Keratinocyte (primary cell): ENCODE measurements at regions not wholly inside any gene's neighbourhood (a gene's known extent, or its start where the extent isn't known, plus 50 kb on each side); places are given as distances from the start of the nearest gene placed in this dataset.

Experiments used
- DNase-seq: peaks from one replicate; pipeline ENCODE4 v3.0.0-alpha.2; 2011; ENCODE audit warnings: low read depth, missing footprints, low spot score
- FAIRE-seq: peaks from 2 replicates; lab custom pipeline; 2011; peaks lifted over from hg19 to GRCh38; lab: Jason Lieb, UNC
- H2AFZ ChIP-seq: 2 replicates; pipeline ENCODE4 v1.6.0; 2012; ENCODE audit warnings: low read length, control low read depth, inconsistent platforms; ENCODE audit not compliant: control insufficient read depth
- H3K27ac ChIP-seq: 2 replicates; pipeline ENCODE4 v1.5.1; 2011; ENCODE audit warnings: low read length; ENCODE audit not compliant: control insufficient read depth, insufficient read depth
- H3K27me3 ChIP-seq: 3 replicates; pipeline ENCODE4 v1.6.0; 2011; ENCODE audit warnings: low read length; ENCODE audit not compliant: control insufficient read depth, insufficient read depth; ENCODE audit errors: extremely low read depth
- H3K36me3 ChIP-seq, 2 experiments: 2 replicates in 1 of 2; 3 replicates in 1 of 2; pipeline ENCODE4 v1.5.1; 2011; ENCODE audit warnings: low read length in 2 of 2, mild to moderate bottlenecking in 1 of 2; ENCODE audit not compliant: control insufficient read depth in 2 of 2, insufficient read depth in 2 of 2; ENCODE audit errors: extremely low read depth in 1 of 2
- H3K4me1 ChIP-seq: 3 replicates; pipeline ENCODE4 v1.5.1; 2011; ENCODE audit warnings: low read length; ENCODE audit not compliant: control insufficient read depth, insufficient read depth; ENCODE audit errors: extremely low read depth
- H3K4me2 ChIP-seq: 3 replicates; pipeline ENCODE4 v1.6.0; 2011; ENCODE audit warnings: low read depth, low read length; ENCODE audit not compliant: control insufficient read depth, insufficient read depth; ENCODE audit errors: extremely low read depth
- H3K4me3 ChIP-seq, 3 experiments: fragments of 200-600 bp in 1 of 3; sonication (generic) in 1 of 3; 2 replicates in 2 of 3; 3 replicates in 1 of 3; pipeline ENCODE4 v1.5.1; 2011 to 2016; ENCODE audit warnings: low read length in 3 of 3, mild to moderate bottlenecking in 3 of 3, control low read depth in 2 of 3, inconsistent platforms in 1 of 3, low read depth in 1 of 3, mixed read lengths in 1 of 3, mixed run types in 1 of 3, moderate library complexity in 1 of 3; ENCODE audit not compliant: control insufficient read depth in 2 of 3, insufficient read depth in 2 of 3; ENCODE audit errors: extremely low read depth in 1 of 3
- H3K79me2 ChIP-seq: 2 replicates; pipeline ENCODE4 v1.6.0; 2012; ENCODE audit warnings: low read length; ENCODE audit not compliant: control insufficient read depth, insufficient read depth
- H3K9ac ChIP-seq: 3 replicates; pipeline ENCODE4 v1.6.0; 2011; ENCODE audit warnings: low read length; ENCODE audit not compliant: control insufficient read depth, insufficient read depth; ENCODE audit errors: extremely low read depth
- H3K9me1 ChIP-seq: 3 replicates; pipeline ENCODE4 v1.6.0; 2011; ENCODE audit warnings: low read length; ENCODE audit not compliant: control insufficient read depth, insufficient read depth; ENCODE audit errors: extremely low read depth
- H3K9me3 ChIP-seq: 2 replicates; pipeline ENCODE4 v1.5.1; 2012; ENCODE audit warnings: low read depth, low read length; ENCODE audit not compliant: control insufficient read depth
- H4K20me1 ChIP-seq: 3 replicates; pipeline ENCODE4 v1.6.0; 2011; ENCODE audit warnings: low read length; ENCODE audit not compliant: control insufficient read depth, insufficient read depth; ENCODE audit errors: extremely low read depth
- CTCF ChIP-seq, 3 experiments: IDR thresholded peaks in 1 of 3; conservative IDR thresholded peaks in 1 of 3; optimal IDR thresholded peaks in 1 of 3; 2 replicates in 2 of 3; 3 replicates in 1 of 3; pipeline versions ENCODE3 to v1.5.1; 2011; ENCODE audit warnings: low read length in 3 of 3, mild to moderate bottlenecking in 3 of 3, moderate library complexity in 2 of 3, control low read depth in 1 of 3, inconsistent platforms in 1 of 3; ENCODE audit not compliant: insufficient read depth in 2 of 3; ENCODE audit errors: extremely low read depth in 1 of 3
- EZH2 ChIP-seq: IDR thresholded peaks from one replicate; pipeline ENCODE4 v1.6.1; 2012; ENCODE audit warnings: inconsistent platforms, mild to moderate bottlenecking, low read length, moderate library complexity
- dilution Hi-C: fragments of 300-500 bp; cut with MboI; formaldehyde crosslinking; loops from one replicate; pipeline ENCODE4 v1.7.0; 2020; ENCODE audit warnings: low sequenced_read_pairs; ENCODE audit not compliant: extremely low pct_ligation_motif_present

GRCh38 chr14:49977126-49977841 lies 84.4 kb downstream of the ARF6 start:
- dilution Hi-C loops = no loop called here
- no peaks in the 10 kb centered on the region for H3K27me3 ChIP-seq
- H3K4me1 ChIP-seq = peaks cover 36% of the 10 kb centered on the region
- H3K36me3 ChIP-seq = no peaks in the 10 kb centered on the region
- FAIRE-seq = no peak
- no peak overlapping the region for H2AFZ ChIP-seq
- no peaks in the 10 kb centered on the region for H3K9me3 ChIP-seq
- no peaks in the 10 kb centered on the region for H3K79me2 ChIP-seq
- H4K20me1 ChIP-seq = no peaks in the 10 kb centered on the region
- no peak for DNase-seq
- H3K27ac ChIP-seq = no peak overlapping the region
- no peak overlapping the region for H3K4me3 ChIP-seq
- TF ChIP-seq CTCF (optimal IDR thresholded peaks at IDR 0.05 in 1 of 3, IDR thresholded peaks at IDR 0.05 in 1 of 3, conservative IDR thresholded peaks at IDR 0.05 in 1 of 3; ENCODE audit: extremely low read depth in 1 of 3, insufficient read depth in 2 of 3, low read length in 3 of 3) = no peak
- TF ChIP-seq EZH2 = no peak
- H3K9me1 ChIP-seq = no peaks in the 10 kb centered on the region
- H3K9ac ChIP-seq = no peak overlapping the region
- H3K4me2 ChIP-seq = no peak overlapping the region

- Histone ChIP-seq H3K36me3 (no peaks in the 10 kb centered on the region), H3K4me3 (no peak overlapping the region), H3K9ac (no peak overlapping the region), H3K9me3 (no peaks in the 10 kb centered on the region), H3K27ac (no peak overlapping the region), H3K27me3 (no peaks in the 10 kb centered on the region), H3K4me1 (peaks cover 23% of the 10 kb centered on the region), H2AFZ (no peak overlapping the region), H3K9me1 (no peaks in the 10 kb centered on the region), H3K4me2 (no peak overlapping the region), H4K20me1 (no peaks in the 10 kb centered on the region), H3K79me2 (no peaks in the 10 kb centered on the region)
- no peak for TF ChIP-seq EZH2
- no peak for TF ChIP-seq CTCF (optimal IDR thresholded peaks at IDR 0.05 in 1 of 3, IDR thresholded peaks at IDR 0.05 in 1 of 3, conservative IDR thresholded peaks at IDR 0.05 in 1 of 3; ENCODE audit: extremely low read depth in 1 of 3, insufficient read depth in 2 of 3, low read length in 3 of 3)
- DNase-seq = no peak
- dilution Hi-C loops = no loop called here
- no peak for FAIRE-seq
These were observed 87.1 kb downstream of the ARF6 start for GRCh38 chr14:49980027-49980426.
